ENCODE measurements at regions not wholly inside any gene's neighbourhood (a gene's known extent, or its start where the extent isn't known, plus 50 kb on each side); places are given as distances from the start of the nearest gene placed in this dataset.

DNA sequence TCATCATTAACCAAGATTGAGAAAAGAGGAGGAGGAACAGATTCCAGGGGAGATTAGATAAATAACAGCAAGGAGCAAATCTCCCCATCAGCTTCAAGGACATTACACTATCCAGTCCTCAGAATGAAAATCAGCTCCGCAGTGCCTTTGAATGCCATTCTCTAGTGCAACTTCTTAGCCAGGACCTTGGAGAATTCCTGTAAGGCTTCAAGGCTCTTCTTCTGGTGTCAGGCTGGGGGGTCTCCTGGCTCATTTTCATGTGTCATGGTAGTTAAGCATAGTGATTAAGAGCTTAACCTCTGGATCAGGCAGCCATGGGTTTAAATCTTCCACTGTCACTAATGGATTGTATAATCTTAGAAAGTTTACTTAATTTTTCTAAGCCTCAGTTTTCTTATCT is 137.3 kb upstream of the CCL2 start:
- H3K27me3 ChIP-seq, result peaks cover 35% of the 10 kb centered on the region
- no peaks in the 10 kb centered on the region for H3K36me3 ChIP-seq
- DNase-seq (ENCODE audit: low spot score in 2 of 2), result no peak
- no peaks in the 10 kb centered on the region for H3K4me1 ChIP-seq
- WGBS, result 88% methylated on average over 1 of the region's 1 CpG
- H3K9me3 ChIP-seq, result no peaks in the 10 kb centered on the region
- no peak overlapping the region for H3K27ac ChIP-seq
- TF ChIP-seq POLR2A (IDR thresholded peaks at IDR 0.05) (no peak), POLR2AphosphoS5 (IDR thresholded peaks at IDR 0.05) (no peak), EP300 (IDR thresholded peaks at IDR 0.05) (no peak)
- TF ChIP-seq, protein P1, sequence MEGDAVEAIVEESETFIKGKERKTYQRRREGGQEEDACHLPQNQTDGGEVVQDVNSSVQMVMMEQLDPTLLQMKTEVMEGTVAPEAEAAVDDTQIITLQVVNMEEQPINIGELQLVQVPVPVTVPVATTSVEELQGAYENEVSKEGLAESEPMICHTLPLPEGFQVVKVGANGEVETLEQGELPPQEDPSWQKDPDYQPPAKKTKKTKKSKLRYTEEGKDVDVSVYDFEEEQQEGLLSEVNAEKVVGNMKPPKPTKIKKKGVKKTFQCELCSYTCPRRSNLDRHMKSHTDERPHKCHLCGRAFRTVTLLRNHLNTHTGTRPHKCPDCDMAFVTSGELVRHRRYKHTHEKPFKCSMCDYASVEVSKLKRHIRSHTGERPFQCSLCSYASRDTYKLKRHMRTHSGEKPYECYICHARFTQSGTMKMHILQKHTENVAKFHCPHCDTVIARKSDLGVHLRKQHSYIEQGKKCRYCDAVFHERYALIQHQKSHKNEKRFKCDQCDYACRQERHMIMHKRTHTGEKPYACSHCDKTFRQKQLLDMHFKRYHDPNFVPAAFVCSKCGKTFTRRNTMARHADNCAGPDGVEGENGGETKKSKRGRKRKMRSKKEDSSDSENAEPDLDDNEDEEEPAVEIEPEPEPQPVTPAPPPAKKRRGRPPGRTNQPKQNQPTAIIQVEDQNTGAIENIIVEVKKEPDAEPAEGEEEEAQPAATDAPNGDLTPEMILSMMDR (IDR thresholded peaks at IDR 0.05), result no peak
- H3K4me3 ChIP-seq, result no peak overlapping the region

DNA sequence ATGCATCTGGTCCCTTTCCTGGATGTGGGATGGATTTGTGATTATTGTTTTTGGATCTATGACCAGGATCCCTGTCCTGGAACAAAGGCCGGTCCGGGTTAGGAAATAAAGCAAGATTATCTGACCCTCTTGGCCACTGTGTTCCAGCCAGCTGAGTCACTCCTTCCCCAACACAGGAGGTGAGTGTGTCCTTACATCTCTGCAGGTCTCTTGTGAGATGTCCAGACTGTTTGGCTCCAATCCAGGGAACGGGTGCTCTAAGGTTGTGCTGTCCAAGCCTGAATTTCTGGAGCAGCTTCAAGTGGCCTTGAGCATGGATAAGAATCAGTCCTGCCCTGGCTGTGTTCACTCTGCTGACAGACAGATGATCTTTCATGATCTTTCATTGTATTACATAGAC is 136.5 kb upstream of the CCL2 start:
- Histone ChIP-seq H3K4me1 (no peaks in the 10 kb centered on the region), H3K27me3 (peaks cover 37% of the 10 kb centered on the region), H3K36me3 (no peaks in the 10 kb centered on the region), H3K4me3 (no peak overlapping the region), H3K27ac (no peak overlapping the region), H3K9me3 (no peaks in the 10 kb centered on the region)
- TF ChIP-seq POLR2AphosphoS5 (IDR thresholded peaks at IDR 0.05) (no peak), POLR2A (IDR thresholded peaks at IDR 0.05) (no peak), EP300 (IDR thresholded peaks at IDR 0.05) (no peak)
- TF ChIP-seq, protein P1 (IDR thresholded peaks at IDR 0.05), result no peak
- DNase-seq (ENCODE audit: low spot score in 2 of 2), result no peak
- WGBS, result 75% methylated on average over 3 of the region's 3 CpGs

DNA sequence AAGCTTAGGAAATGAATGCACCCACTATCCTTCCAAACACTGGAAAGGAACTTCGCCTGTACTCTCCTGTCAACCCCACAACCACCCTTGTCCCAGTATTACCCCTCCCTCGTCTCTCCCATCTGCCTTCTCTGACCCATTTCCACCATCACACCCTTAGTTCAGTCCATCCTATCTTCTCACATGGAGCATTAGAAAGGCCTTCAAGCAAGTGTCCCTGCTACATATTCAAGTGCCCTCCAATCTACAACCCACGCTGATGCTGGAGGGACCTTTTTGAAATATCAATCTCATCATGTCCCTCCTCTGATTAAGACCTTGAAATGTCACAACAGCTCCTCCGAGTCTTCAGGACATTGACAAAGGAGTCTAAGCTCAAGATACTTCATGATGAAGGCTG is 133.8 kb upstream of the CCL2 start:
- Histone ChIP-seq H3K4me1 (no peaks in the 10 kb centered on the region), H3K36me3 (no peaks in the 10 kb centered on the region), H3K27ac (no peak overlapping the region), H3K27me3 (peaks cover 48% of the 10 kb centered on the region), H3K9me3 (no peaks in the 10 kb centered on the region), H3K4me3 (no peak overlapping the region)
- TF ChIP-seq, protein P1 (IDR thresholded peaks at IDR 0.05), result no peak
- TF ChIP-seq EP300 (IDR thresholded peaks at IDR 0.05) (no peak), POLR2AphosphoS5 (IDR thresholded peaks at IDR 0.05) (no peak), POLR2A (IDR thresholded peaks at IDR 0.05) (no peak)
- 77% methylated on average over 4 of the region's 4 CpGs for WGBS
- DNase-seq (ENCODE audit: low spot score in 2 of 2), result no peak

DNA sequence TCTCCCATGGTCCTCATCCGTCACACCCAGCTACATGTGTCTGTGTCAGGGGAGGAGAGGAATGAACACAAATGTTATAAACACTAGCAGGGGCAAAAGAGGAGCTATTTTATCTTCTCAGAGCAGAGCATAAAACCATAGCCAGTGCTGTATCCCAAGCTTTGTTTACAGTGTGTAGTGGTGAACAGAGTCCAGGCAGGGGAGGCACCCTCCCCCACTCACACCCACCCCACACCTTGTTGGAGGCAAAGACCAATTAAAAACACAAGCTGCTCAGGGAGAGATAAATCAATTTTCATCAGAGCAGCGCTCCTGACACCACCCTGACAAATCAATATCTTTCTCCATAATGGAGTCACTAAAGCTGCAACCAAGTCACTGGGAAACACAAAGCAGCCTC is 132.6 kb upstream of the CCL2 start:
- no peak for TF ChIP-seq POLR2AphosphoS5 (IDR thresholded peaks at IDR 0.05)
- TF ChIP-seq EP300 (IDR thresholded peaks at IDR 0.05), result no peak
- TF ChIP-seq POLR2A (IDR thresholded peaks at IDR 0.05), result no peak
- Histone ChIP-seq H3K9me3 (no peaks in the 10 kb centered on the region), H3K4me3 (no peak overlapping the region), H3K27me3 (peaks cover 53% of the 10 kb centered on the region), H3K4me1 (no peaks in the 10 kb centered on the region), H3K27ac (no peak overlapping the region), H3K36me3 (no peaks in the 10 kb centered on the region)
- 81% methylated on average over 2 of the region's 2 CpGs for WGBS
- peak in 1 of 2 donors; percentile 8 for DNase-seq (ENCODE audit: low spot score in 2 of 2)

- no peak for DNase-seq (ENCODE audit: low spot score in 2 of 2)
- H3K4me3 ChIP-seq, result no peak overlapping the region
- H3K36me3 ChIP-seq, result no peaks in the 10 kb centered on the region
- no peaks in the 10 kb centered on the region for H3K9me3 ChIP-seq
- no peaks in the 10 kb centered on the region for H3K4me1 ChIP-seq
- no peak overlapping the region for H3K27ac ChIP-seq
- 89% methylated on average over 6 of the region's 6 CpGs for WGBS
- TF ChIP-seq EP300 (IDR thresholded peaks at IDR 0.05) (no peak), POLR2AphosphoS5 (IDR thresholded peaks at IDR 0.05) (no peak), POLR2A (IDR thresholded peaks at IDR 0.05) (no peak)
- TF ChIP-seq, protein P1 (IDR thresholded peaks at IDR 0.05), result no peak
- H3K27me3 ChIP-seq, result peaks cover 52% of the 10 kb centered on the region
Observed at GRCh38 chr17:34125010-34125409, 130.1 kb upstream of the CCL2 start.

DNA sequence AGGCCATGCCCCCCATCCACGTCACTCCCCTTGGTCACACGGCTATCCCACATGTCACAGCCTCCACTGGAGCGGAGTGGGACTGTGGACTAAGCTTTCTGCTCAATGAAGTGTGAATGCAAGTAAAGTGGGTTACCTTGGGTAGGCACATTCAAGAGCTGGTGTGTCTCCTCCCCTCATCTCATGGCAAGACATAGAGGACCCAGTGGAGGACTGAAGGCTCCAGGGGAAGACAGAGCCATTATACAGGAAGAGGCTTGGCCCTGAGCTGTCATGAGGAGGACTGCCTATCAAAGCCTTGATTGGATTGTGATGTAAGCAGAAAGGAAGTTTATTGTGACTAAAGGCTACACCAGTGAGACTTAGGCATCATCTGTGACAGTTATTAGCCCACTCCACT is 129.2 kb upstream of the CCL2 start:
- WGBS, result 92% methylated on average over 3 of the region's 3 CpGs
- TF ChIP-seq POLR2A (IDR thresholded peaks at IDR 0.05), result no peak
- TF ChIP-seq POLR2AphosphoS5 (IDR thresholded peaks at IDR 0.05), result no peak
- TF ChIP-seq, protein P1 (IDR thresholded peaks at IDR 0.05), result no peak
- TF ChIP-seq EP300 (IDR thresholded peaks at IDR 0.05), result no peak
- no peaks in the 10 kb centered on the region for H3K9me3 ChIP-seq
- no peak for DNase-seq (ENCODE audit: low spot score in 2 of 2)
- H3K27me3 ChIP-seq, result peaks cover 47% of the 10 kb centered on the region
- no peaks in the 10 kb centered on the region for H3K4me1 ChIP-seq
- no peak overlapping the region for H3K4me3 ChIP-seq
- H3K36me3 ChIP-seq, result no peaks in the 10 kb centered on the region
- H3K27ac ChIP-seq, result no peak overlapping the region
